ENCODE measurements at regions not wholly inside any gene's neighbourhood (a gene's known extent, or its start where the extent isn't known, plus 50 kb on each side); places are given as distances from the start of the nearest gene placed in this dataset.

DNA sequence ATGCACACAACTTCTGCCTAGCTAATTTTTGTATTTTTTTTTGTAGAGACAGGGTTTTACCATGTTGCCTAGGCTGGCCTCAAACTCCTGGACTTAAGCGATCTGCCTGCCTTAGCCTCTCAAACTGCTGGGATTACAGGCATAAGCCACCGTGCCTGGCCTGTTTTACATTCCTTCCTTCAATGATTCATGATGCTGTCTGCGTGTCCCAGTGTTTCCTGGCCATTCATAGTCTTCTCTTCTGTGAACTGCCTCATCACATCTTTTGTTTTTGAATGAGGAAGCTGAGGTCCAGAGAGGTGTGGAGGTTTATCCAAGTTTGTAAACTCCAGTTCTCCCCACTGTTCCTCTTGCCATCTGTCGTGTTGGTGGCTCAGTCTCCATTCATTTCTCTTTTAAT lies 64.5 kb upstream of the MED9 start (continued):
- TF ChIP-seq, protein P1, sequence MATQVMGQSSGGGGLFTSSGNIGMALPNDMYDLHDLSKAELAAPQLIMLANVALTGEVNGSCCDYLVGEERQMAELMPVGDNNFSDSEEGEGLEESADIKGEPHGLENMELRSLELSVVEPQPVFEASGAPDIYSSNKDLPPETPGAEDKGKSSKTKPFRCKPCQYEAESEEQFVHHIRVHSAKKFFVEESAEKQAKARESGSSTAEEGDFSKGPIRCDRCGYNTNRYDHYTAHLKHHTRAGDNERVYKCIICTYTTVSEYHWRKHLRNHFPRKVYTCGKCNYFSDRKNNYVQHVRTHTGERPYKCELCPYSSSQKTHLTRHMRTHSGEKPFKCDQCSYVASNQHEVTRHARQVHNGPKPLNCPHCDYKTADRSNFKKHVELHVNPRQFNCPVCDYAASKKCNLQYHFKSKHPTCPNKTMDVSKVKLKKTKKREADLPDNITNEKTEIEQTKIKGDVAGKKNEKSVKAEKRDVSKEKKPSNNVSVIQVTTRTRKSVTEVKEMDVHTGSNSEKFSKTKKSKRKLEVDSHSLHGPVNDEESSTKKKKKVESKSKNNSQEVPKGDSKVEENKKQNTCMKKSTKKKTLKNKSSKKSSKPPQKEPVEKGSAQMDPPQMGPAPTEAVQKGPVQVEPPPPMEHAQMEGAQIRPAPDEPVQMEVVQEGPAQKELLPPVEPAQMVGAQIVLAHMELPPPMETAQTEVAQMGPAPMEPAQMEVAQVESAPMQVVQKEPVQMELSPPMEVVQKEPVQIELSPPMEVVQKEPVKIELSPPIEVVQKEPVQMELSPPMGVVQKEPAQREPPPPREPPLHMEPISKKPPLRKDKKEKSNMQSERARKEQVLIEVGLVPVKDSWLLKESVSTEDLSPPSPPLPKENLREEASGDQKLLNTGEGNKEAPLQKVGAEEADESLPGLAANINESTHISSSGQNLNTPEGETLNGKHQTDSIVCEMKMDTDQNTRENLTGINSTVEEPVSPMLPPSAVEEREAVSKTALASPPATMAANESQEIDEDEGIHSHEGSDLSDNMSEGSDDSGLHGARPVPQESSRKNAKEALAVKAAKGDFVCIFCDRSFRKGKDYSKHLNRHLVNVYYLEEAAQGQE (IDR thresholded peaks at IDR 0.05; ENCODE audit: low read depth): no peak

DNA sequence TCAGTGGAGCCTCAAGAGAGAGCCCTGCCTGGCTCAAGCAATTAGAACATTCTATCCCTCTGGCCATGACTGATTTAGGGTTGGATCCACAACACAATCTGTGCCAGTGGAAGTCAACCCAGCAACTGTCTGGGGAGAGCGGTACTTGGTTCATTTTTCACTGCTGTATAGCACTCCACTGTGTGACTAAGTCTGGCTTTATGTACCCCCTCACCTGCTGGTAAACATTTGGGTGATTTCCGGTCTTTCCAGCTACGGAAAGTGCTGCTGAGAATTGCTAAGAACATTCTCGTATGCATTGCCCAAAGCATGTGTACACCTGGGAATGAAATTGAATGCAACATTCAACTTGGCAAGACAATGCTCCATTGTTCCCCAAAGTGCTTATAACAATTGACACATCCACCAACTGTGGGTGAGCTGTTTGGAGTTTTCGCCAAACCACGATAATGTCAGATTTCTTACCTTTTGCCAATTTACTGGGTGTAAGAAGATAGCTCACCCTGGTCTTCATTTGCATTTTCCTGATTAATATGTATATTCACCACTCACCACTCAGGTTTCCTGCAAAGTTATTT lies 63.5 kb upstream of the MED9 start:
- ChIA-PET POLR2A (no interaction called here), RAD21 (ENCODE audit: low non-redundant PET in 1 of 2, low total read pairs in 2 of 2, uncharacterized antibody in 2 of 2, unreplicated experiment in 2 of 2) (no interaction called here), CTCF (no interaction called here)
- no TSS peak for BruUV-seq (replicated peaks)
- Histone ChIP-seq H3K27me3 (ENCODE audit: insufficient read depth, low read length) (no peaks in the 10 kb centered on the region), H3K4me1 (ENCODE audit: control insufficient read depth in 1 of 2, insufficient read depth in 2 of 2, low read length in 2 of 2) (peaks cover 2 to 12% of the 10 kb centered on the region in 2 experiments; a peak in 3 of 4 replicates), H3K9me3 (ENCODE audit: control insufficient read depth in 1 of 2, insufficient read depth in 1 of 2, low read depth in 1 of 2, low read length in 2 of 2) (no peaks in the 10 kb centered on the region), H3K9me2 (ENCODE audit: insufficient read depth) (no peaks in the 10 kb centered on the region), H3K79me2 (ENCODE audit: insufficient read depth, low read length) (no peaks in the 10 kb centered on the region), H2AFZ (ENCODE audit: low read depth, low read length, poor library complexity, severe bottlenecking) (no peak overlapping the region), H3K4me3 (replicated peaks in 1 of 2; ENCODE audit: low read depth in 1 of 2, low read length in 2 of 2) (no peak overlapping the region), H3K9ac (ENCODE audit: low read length) (no peak overlapping the region), H3K4me2 (ENCODE audit: low read length) (no peak overlapping the region), H3K36me3 (ENCODE audit: control insufficient read depth in 1 of 2, insufficient read depth in 2 of 2, low read length in 2 of 2) (no peaks in the 10 kb centered on the region), H4K20me1 (ENCODE audit: insufficient read depth) (no peaks in the 10 kb centered on the region), H3K27ac (ENCODE audit: low read depth, low read length) (no peak overlapping the region)
- intact Hi-C loops (cut with micrococcal nuclease): no loop called here
- no peak for ATAC-seq
- TF ChIP-seq CBX3 (IDR thresholded peaks at IDR 0.05; ENCODE audit: low read depth) (no peak), EZH2phosphoT487 (IDR thresholded peaks at IDR 0.05; ENCODE audit: borderline replicate concordance) (no peak), RAD21 (IDR thresholded peaks at IDR 0.05; ENCODE audit: low read depth) (no peak), POLR2A (IDR thresholded peaks at IDR 0.05; ENCODE audit: borderline replicate concordance, extremely low read depth, insufficient read depth, insufficient read length) (no peak), EZH2 (IDR thresholded peaks at IDR 0.05) (no peak), TCF7L2 (IDR thresholded peaks at IDR 0.05; ENCODE audit: borderline replicate concordance, extremely low read depth, insufficient read depth, insufficient read length) (no peak), CEBPB (IDR thresholded peaks at IDR 0.05; ENCODE audit: low read depth) (no peak), EGR1 (IDR thresholded peaks at IDR 0.05; ENCODE audit: low read depth) (no peak), POLR2AphosphoS5 (IDR thresholded peaks at IDR 0.05; ENCODE audit: low read depth, low read length) (no peak)
- TF ChIP-seq, protein P2, sequence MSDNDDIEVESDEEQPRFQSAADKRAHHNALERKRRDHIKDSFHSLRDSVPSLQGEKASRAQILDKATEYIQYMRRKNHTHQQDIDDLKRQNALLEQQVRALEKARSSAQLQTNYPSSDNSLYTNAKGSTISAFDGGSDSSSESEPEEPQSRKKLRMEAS (IDR thresholded peaks at IDR 0.05): no peak
- TF ChIP-seq, protein P1 (IDR thresholded peaks at IDR 0.05; ENCODE audit: low read depth): no peak
- TF ChIP-seq, protein P3, sequence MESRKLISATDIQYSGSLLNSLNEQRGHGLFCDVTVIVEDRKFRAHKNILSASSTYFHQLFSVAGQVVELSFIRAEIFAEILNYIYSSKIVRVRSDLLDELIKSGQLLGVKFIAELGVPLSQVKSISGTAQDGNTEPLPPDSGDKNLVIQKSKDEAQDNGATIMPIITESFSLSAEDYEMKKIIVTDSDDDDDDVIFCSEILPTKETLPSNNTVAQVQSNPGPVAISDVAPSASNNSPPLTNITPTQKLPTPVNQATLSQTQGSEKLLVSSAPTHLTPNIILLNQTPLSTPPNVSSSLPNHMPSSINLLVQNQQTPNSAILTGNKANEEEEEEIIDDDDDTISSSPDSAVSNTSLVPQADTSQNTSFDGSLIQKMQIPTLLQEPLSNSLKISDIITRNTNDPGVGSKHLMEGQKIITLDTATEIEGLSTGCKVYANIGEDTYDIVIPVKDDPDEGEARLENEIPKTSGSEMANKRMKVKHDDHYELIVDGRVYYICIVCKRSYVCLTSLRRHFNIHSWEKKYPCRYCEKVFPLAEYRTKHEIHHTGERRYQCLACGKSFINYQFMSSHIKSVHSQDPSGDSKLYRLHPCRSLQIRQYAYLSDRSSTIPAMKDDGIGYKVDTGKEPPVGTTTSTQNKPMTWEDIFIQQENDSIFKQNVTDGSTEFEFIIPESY (IDR thresholded peaks at IDR 0.05; ENCODE audit: extremely low read depth, insufficient replicate concordance, low read length): no peak
- TF ChIP-seq, protein P4, sequence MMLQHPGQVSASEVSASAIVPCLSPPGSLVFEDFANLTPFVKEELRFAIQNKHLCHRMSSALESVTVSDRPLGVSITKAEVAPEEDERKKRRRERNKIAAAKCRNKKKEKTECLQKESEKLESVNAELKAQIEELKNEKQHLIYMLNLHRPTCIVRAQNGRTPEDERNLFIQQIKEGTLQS (IDR thresholded peaks at IDR 0.05): no peak
- DNase-seq (ENCODE audit: low read depth, low spot score): no peak
